OCI-LY7 (cell line): ENCODE measurements at regions not wholly inside any gene's neighbourhood (a gene's known extent, or its start where the extent isn't known, plus 50 kb on each side); places are given as distances from the start of the nearest gene placed in this dataset.

Experiments
- CTCF ChIP-seq: fragments of 200-600 bp; sonication (generic); conservative IDR thresholded peaks from 2 replicates; pipeline ENCODE4 v1.5.1; 2014; ENCODE audit warnings: mild to moderate bottlenecking, antibody characterized with exemption, low read length, moderate library complexity, mixed read lengths
- EZH2phosphoT487 ChIP-seq: fragments of 200-600 bp; sonication (generic); IDR thresholded peaks from 2 replicates; pipeline ENCODE4 v1.6.1; 2018; ENCODE audit warnings: low read depth, borderline replicate concordance, mild to moderate bottlenecking, mixed run types, antibody characterized with exemption, low read length, moderate library complexity, mixed read lengths

- no peak for TF ChIP-seq CTCF
- TF ChIP-seq EZH2phosphoT487 = no peak
Measured at GRCh38 chr6:40293460-40294185, 293.5 kb downstream of the LRFN2 start.
